ENCODE measurements at regions not wholly inside any gene's neighbourhood (a gene's known extent, or its start where the extent isn't known, plus 50 kb on each side); places are given as distances from the start of the nearest gene placed in this dataset.

GRCh38 chr10:124210263-124210662, 116.9 kb upstream of the CHST15 start:
- TF ChIP-seq CTCF (IDR thresholded peaks at IDR 0.05 in 4 of 5, conservative IDR thresholded peaks at IDR 0.05 in 1 of 5) = no peak
- TF ChIP-seq POLR2A (IDR thresholded peaks at IDR 0.05) = no peak

Measured in gastrocnemius medialis (tissue), 4 donors.